Osteoblast (primary cell): ENCODE measurements at regions not wholly inside any gene's neighbourhood (a gene's known extent, or its start where the extent isn't known, plus 50 kb on each side); places are given as distances from the start of the nearest gene placed in this dataset.

Source experiments
- DNase-seq: peaks from one replicate; pipeline ENCODE4 v3.0.0; 2011; ENCODE audit warnings: low spot score, mixed read lengths; ENCODE audit not compliant: insufficient read length; ENCODE audit errors: missing footprints
- H2AFZ ChIP-seq: 2 replicates; pipeline ENCODE4 v1.6.0; 2011; ENCODE audit warnings: mild to moderate bottlenecking, low read length
- H3K27ac ChIP-seq: 2 replicates; pipeline ENCODE4 v1.5.1; 2011; ENCODE audit warnings: mild to moderate bottlenecking, low read depth, low read length, moderate library complexity
- H3K27me3 ChIP-seq: 2 replicates; pipeline ENCODE4 v1.6.0; 2012; ENCODE audit warnings: mild to moderate bottlenecking, control low read depth, inconsistent platforms, low read length, moderate library complexity; ENCODE audit not compliant: insufficient read depth
- H3K36me3 ChIP-seq: 2 replicates; pipeline ENCODE4 v1.5.1; 2011; ENCODE audit warnings: mild to moderate bottlenecking, low read length, control low read depth, moderate library complexity; ENCODE audit not compliant: insufficient read depth
- H3K4me1 ChIP-seq: 2 replicates; pipeline ENCODE4 v1.5.1; 2011; ENCODE audit warnings: mild to moderate bottlenecking, low read length, control low read depth, moderate library complexity; ENCODE audit not compliant: insufficient read depth
- H3K4me2 ChIP-seq: 2 replicates; pipeline ENCODE4 v1.6.0; 2011; ENCODE audit warnings: mild to moderate bottlenecking, low read length; ENCODE audit not compliant: insufficient read depth
- H3K4me3 ChIP-seq: fragments of 200-600 bp; sonication (generic); 3 replicates; pipeline ENCODE4 v1.5.1; 2012; ENCODE audit warnings: mild to moderate bottlenecking, low read length, inconsistent platforms; ENCODE audit not compliant: insufficient read depth
- H3K79me2 ChIP-seq: 2 replicates; pipeline ENCODE4 v1.6.0; 2012; ENCODE audit warnings: mild to moderate bottlenecking, low read length, control low read depth, inconsistent platforms; ENCODE audit not compliant: insufficient read depth
- H3K9me3 ChIP-seq: 2 replicates; pipeline ENCODE4 v1.5.1; 2011; ENCODE audit warnings: low read depth, low read length, control low read depth
- H4K20me1 ChIP-seq: 2 replicates; pipeline ENCODE4 v1.6.0; 2012; ENCODE audit warnings: mild to moderate bottlenecking, low read length, control low read depth; ENCODE audit not compliant: insufficient read depth
- TF ChIP-seq, protein P1 (sequence below): IDR thresholded peaks from 2 replicates; pipeline ENCODE4 v1.5.1; 2011; ENCODE audit warnings: mild to moderate bottlenecking, low read depth, low read length, moderate library complexity; ENCODE audit errors: extremely low read depth

DNA sequence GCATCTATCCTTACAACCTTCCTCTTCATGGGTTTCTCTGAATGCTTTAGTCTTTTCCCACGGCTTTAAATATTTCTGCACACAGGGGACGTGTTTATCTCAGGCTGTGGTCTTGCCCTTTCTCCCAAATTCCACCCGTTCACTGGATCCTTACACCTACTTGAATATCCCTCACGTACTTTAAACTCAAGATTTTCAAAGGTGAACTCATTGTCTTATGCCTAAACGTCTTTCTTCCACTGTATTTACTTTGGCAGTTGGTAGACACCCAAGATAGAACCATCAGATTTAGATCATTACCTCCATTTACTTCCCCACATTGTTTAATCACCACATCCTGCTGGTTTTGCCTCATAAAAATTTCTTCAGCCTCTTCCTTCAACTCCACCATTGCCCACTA is 269.2 kb downstream of the CBLL2 start:
- no peak overlapping the region for H3K27ac ChIP-seq
- no peaks in the 10 kb centered on the region for H4K20me1 ChIP-seq
- H3K9me3 ChIP-seq, result no peaks in the 10 kb centered on the region
- no peak overlapping the region for H3K4me3 ChIP-seq
- TF ChIP-seq, protein P1, sequence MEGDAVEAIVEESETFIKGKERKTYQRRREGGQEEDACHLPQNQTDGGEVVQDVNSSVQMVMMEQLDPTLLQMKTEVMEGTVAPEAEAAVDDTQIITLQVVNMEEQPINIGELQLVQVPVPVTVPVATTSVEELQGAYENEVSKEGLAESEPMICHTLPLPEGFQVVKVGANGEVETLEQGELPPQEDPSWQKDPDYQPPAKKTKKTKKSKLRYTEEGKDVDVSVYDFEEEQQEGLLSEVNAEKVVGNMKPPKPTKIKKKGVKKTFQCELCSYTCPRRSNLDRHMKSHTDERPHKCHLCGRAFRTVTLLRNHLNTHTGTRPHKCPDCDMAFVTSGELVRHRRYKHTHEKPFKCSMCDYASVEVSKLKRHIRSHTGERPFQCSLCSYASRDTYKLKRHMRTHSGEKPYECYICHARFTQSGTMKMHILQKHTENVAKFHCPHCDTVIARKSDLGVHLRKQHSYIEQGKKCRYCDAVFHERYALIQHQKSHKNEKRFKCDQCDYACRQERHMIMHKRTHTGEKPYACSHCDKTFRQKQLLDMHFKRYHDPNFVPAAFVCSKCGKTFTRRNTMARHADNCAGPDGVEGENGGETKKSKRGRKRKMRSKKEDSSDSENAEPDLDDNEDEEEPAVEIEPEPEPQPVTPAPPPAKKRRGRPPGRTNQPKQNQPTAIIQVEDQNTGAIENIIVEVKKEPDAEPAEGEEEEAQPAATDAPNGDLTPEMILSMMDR, result no peak
- H3K4me2 ChIP-seq, result no peak overlapping the region
- H3K36me3 ChIP-seq, result no peaks in the 10 kb centered on the region
- peaks cover 9% of the 10 kb centered on the region for H3K4me1 ChIP-seq
- no peak for DNase-seq
- no peaks in the 10 kb centered on the region for H3K79me2 ChIP-seq
- H3K27me3 ChIP-seq, result no peaks in the 10 kb centered on the region
- no peak overlapping the region for H2AFZ ChIP-seq

DNA sequence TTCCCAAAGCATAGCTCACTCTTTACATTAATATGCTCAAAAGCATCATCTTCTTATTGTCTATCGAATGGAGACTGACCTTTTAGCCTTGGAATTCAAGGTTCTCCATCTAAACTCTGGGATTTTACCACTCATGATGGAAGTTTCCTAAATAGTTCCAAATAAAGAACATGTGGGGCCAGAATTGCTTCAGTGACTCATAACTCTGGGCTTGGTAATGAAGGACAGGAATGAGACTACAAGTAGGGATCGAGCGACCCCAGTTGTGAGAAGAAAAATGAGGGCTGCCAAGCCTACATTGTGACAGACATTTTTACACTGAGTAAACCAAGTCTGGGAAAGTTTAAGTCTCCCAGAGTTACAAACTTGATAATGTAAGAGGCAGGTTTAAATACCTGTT is 269.9 kb downstream of the CBLL2 start:
- TF ChIP-seq, protein P1, result no peak
- Histone ChIP-seq H3K79me2 (no peaks in the 10 kb centered on the region), H4K20me1 (no peaks in the 10 kb centered on the region), H3K36me3 (no peaks in the 10 kb centered on the region), H2AFZ (no peak overlapping the region), H3K27me3 (no peaks in the 10 kb centered on the region), H3K4me3 (no peak overlapping the region), H3K9me3 (no peaks in the 10 kb centered on the region), H3K4me2 (no peak overlapping the region), H3K27ac (no peak overlapping the region), H3K4me1 (peaks cover 9% of the 10 kb centered on the region)
- no peak for DNase-seq

GRCh38 chrX:22559506-22559905 is 286.8 kb downstream of the CBLL2 start:
- no peaks in the 10 kb centered on the region for H3K9me3 ChIP-seq
- TF ChIP-seq, protein P1, result no peak
- H3K27me3 ChIP-seq, result no peaks in the 10 kb centered on the region
- no peak for DNase-seq
- H3K79me2 ChIP-seq, result no peaks in the 10 kb centered on the region
- H2AFZ ChIP-seq, result no peak overlapping the region
- no peak overlapping the region for H3K27ac ChIP-seq
- H3K4me3 ChIP-seq, result no peak overlapping the region
- H3K4me1 ChIP-seq, result no peaks in the 10 kb centered on the region
- no peaks in the 10 kb centered on the region for H3K36me3 ChIP-seq
- no peak overlapping the region for H3K4me2 ChIP-seq
- no peaks in the 10 kb centered on the region for H4K20me1 ChIP-seq

GRCh38 chrX:22575161-22575845 is 302.6 kb downstream of the CBLL2 start:
- H4K20me1 ChIP-seq, result no peaks in the 10 kb centered on the region
- H3K27ac ChIP-seq, result peak overlapping the region; percentile 62
- TF ChIP-seq, protein P1, result no peak
- no peak overlapping the region for H2AFZ ChIP-seq
- no peaks in the 10 kb centered on the region for H3K36me3 ChIP-seq
- no peaks in the 10 kb centered on the region for H3K79me2 ChIP-seq
- no peak for DNase-seq
- H3K4me2 ChIP-seq, result no peak overlapping the region
- no peaks in the 10 kb centered on the region for H3K9me3 ChIP-seq
- H3K4me1 ChIP-seq, result peaks cover 17% of the 10 kb centered on the region
- no peaks in the 10 kb centered on the region for H3K27me3 ChIP-seq
- no peak overlapping the region for H3K4me3 ChIP-seq
